Bronchial epithelial cell (primary cell): ENCODE measurements at regions not wholly inside any gene's neighbourhood (a gene's known extent, or its start where the extent isn't known, plus 50 kb on each side); places are given as distances from the start of the nearest gene placed in this dataset.
A peak's percentile ranks its signal among the peaks of the same experiment; 100 is the strongest.
"Not testable (repeated sequence)": the region's sequence is repeated elsewhere in the genome, so short reads cannot be mapped to it uniquely, and the experiment has no call there.

Experiments
- DNase-seq: peaks from one replicate; pipeline ENCODE4 v3.0.0-alpha.2; 2010; ENCODE audit warnings: low read depth
- FAIRE-seq: peaks from 2 replicates; lab custom pipeline; 2011; peaks lifted over from hg19 to GRCh38; lab: Jason Lieb, UNC
- H3K27me3 ChIP-seq: 2 replicates; pipeline ENCODE4 v1.5.1; 2011; ENCODE audit warnings: low read length; ENCODE audit not compliant: control insufficient read depth, insufficient read depth
- H3K36me3 ChIP-seq: 2 replicates; pipeline ENCODE4 v1.5.1; 2011; ENCODE audit warnings: low read length; ENCODE audit not compliant: control insufficient read depth, insufficient read depth
- H3K4me3 ChIP-seq: 2 replicates; pipeline ENCODE4 v1.5.1; 2011; ENCODE audit warnings: mild to moderate bottlenecking, low read depth, low read length, control low read depth
- TF ChIP-seq, protein P1 (sequence below): IDR thresholded peaks from 2 replicates; pipeline ENCODE4 v1.5.1; 2011; ENCODE audit warnings: mild to moderate bottlenecking, moderate library complexity, low read length, control low read depth, inconsistent platforms; ENCODE audit not compliant: insufficient read depth, severe bottlenecking

- no peak for FAIRE-seq
- no peaks in the 10 kb centered on the region for H3K36me3 ChIP-seq
- TF ChIP-seq, protein P1, sequence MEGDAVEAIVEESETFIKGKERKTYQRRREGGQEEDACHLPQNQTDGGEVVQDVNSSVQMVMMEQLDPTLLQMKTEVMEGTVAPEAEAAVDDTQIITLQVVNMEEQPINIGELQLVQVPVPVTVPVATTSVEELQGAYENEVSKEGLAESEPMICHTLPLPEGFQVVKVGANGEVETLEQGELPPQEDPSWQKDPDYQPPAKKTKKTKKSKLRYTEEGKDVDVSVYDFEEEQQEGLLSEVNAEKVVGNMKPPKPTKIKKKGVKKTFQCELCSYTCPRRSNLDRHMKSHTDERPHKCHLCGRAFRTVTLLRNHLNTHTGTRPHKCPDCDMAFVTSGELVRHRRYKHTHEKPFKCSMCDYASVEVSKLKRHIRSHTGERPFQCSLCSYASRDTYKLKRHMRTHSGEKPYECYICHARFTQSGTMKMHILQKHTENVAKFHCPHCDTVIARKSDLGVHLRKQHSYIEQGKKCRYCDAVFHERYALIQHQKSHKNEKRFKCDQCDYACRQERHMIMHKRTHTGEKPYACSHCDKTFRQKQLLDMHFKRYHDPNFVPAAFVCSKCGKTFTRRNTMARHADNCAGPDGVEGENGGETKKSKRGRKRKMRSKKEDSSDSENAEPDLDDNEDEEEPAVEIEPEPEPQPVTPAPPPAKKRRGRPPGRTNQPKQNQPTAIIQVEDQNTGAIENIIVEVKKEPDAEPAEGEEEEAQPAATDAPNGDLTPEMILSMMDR, result no peak
- no peak overlapping the region for H3K4me3 ChIP-seq
- H3K27me3 ChIP-seq, result no peaks in the 10 kb centered on the region
- DNase-seq, result no peak
Observed at GRCh38 chr15:79635897-79636561, 203.9 kb downstream of the MINAR1 start.

DNA sequence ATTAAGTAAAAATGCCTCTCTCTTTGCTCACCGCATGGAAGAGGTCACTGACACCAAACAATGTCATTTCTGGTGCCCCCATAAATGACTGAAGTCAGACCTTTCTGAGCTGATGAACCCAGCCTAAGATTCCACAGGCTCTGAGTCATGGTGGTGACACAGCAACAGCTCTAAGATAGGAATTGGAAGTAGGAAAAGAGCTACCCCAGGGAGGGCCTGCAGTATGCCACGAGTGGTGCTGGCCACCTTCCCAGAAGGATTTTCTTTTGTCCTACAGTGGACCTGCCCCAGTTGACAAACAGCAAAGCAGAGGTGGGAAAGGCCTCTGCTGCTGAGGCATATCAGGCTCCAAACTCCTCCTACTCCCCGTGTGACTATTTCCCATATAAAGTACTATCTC, 208.1 kb downstream of the MINAR1 start:
- TF ChIP-seq, protein P1, result no peak
- FAIRE-seq, result no peak
- no peaks in the 10 kb centered on the region for H3K27me3 ChIP-seq
- no peak overlapping the region for H3K4me3 ChIP-seq
- H3K36me3 ChIP-seq, result no peaks in the 10 kb centered on the region
- peak; percentile 47 for DNase-seq

- no peaks in the 10 kb centered on the region for H3K27me3 ChIP-seq
- no peak for FAIRE-seq
- TF ChIP-seq, protein P1, result no peak
- DNase-seq, result no peak
- H3K4me3 ChIP-seq, result no peak overlapping the region
- no peaks in the 10 kb centered on the region for H3K36me3 ChIP-seq
Observed at GRCh38 chr15:79641841-79642240, 209.7 kb downstream of the MINAR1 start.

- no peaks in the 10 kb centered on the region for H3K27me3 ChIP-seq
- H3K36me3 ChIP-seq, result no peaks in the 10 kb centered on the region
- DNase-seq, result no peak
- H3K4me3 ChIP-seq, result no peak overlapping the region
- FAIRE-seq, result no peak
- TF ChIP-seq, protein P1, result no peak
Observed at GRCh38 chr15:79643393-79643792, 211.3 kb downstream of the MINAR1 start.

DNA sequence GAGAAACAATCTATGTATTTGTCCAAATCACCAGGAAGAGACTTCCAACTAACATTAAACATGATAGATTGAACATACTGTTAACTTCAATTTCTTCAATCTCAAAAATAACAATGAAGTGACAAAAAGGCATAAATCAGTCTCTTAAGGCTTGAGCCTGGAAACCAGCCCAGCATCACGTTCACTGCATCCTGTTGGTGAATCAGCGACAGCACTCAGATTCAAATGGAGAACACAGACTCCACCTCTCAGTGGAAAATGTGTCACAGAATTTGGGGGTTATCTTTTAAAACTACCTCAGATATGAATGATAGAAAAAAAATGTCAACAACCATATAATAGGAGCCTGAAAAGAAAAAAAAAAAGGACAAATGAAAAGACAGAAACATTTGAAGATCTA, 212.0 kb downstream of the MINAR1 start:
- no peaks in the 10 kb centered on the region for H3K27me3 ChIP-seq
- no peak overlapping the region for H3K4me3 ChIP-seq
- no peaks in the 10 kb centered on the region for H3K36me3 ChIP-seq
- TF ChIP-seq, protein P1, result no peak
- FAIRE-seq (no peak), DNase-seq (peak; percentile 43)

DNA sequence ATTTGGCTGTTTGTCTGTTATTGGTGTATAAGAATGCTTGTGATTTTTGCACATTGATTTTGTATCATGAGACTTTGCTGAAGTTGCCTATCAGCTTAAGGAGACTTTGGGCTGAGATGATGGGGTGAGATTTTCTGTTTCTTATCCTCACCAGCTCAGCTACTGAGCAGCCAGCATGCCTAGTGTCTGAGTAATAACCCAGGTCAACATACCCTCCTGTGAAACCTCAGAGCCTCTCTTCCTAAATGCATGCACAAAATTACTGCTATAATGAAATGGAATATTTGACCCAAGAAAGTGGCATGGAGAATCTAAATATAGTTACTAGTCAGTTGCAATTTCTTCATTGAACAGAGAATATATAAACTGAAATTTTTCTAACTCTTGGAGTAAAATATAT, 220.8 kb downstream of the MINAR1 start:
- not testable (repeated sequence) for H3K36me3 ChIP-seq, H3K27me3 ChIP-seq, DNase-seq, FAIRE-seq, H3K4me3 ChIP-seq
